ENCODE measurements at regions not wholly inside any gene's neighbourhood (a gene's known extent, or its start where the extent isn't known, plus 50 kb on each side); places are given as distances from the start of the nearest gene placed in this dataset.
"Not testable (repeated sequence)": the region's sequence is repeated elsewhere in the genome, so short reads cannot be mapped to it uniquely, and the experiment has no call there.

- Mint-ChIP-seq H3K36me3 (peaks cover 0 to 10% (median 2%) of the 10 kb centered on the region in 3 donors), H3K9me3 (peaks cover 0 to 29% (median 9%) of the 10 kb centered on the region in 9 donors)
- ATAC-seq, DNase-seq, H3K27ac Mint-ChIP-seq, H3K4me1 Mint-ChIP-seq, POLR2A ChIA-PET, H3K27me3 Mint-ChIP-seq, H3K4me3 Mint-ChIP-seq: not testable (repeated sequence)
Measured at GRCh38 chr6:58008001-58008335, 690.5 kb downstream of the PRIM2 start.

- ATAC-seq, H3K27me3 Mint-ChIP-seq, H3K4me1 Mint-ChIP-seq, H3K9me3 Mint-ChIP-seq, DNase-seq, H3K27ac Mint-ChIP-seq, H3K36me3 Mint-ChIP-seq, H3K4me3 Mint-ChIP-seq, POLR2A ChIA-PET: not testable (repeated sequence)
Measured at GRCh38 chr6:58011954-58012600, 694.6 kb downstream of the PRIM2 start.

GRCh38 chr6:58016614-58017013 is 699.2 kb downstream of the PRIM2 start:
- H3K27me3 Mint-ChIP-seq, H3K4me1 Mint-ChIP-seq, POLR2A ChIA-PET, H3K27ac Mint-ChIP-seq, H3K36me3 Mint-ChIP-seq, ATAC-seq, H3K4me3 Mint-ChIP-seq, DNase-seq, H3K9me3 Mint-ChIP-seq: not testable (repeated sequence)

- ATAC-seq, H3K4me1 Mint-ChIP-seq, H3K36me3 Mint-ChIP-seq, DNase-seq, H3K27ac Mint-ChIP-seq, POLR2A ChIA-PET, H3K9me3 Mint-ChIP-seq, H3K4me3 Mint-ChIP-seq: not testable (repeated sequence)
- peaks cover 0 to 10% (median 0%) of the 10 kb centered on the region in 5 donors for H3K27me3 Mint-ChIP-seq
Measured at GRCh38 chr6:58028188-58028587, 710.8 kb downstream of the PRIM2 start.

- H3K27me3 Mint-ChIP-seq, result peaks cover 2 to 23% (median 5%) of the 10 kb centered on the region in 5 donors
- H3K9me3 Mint-ChIP-seq, DNase-seq, POLR2A ChIA-PET, H3K4me3 Mint-ChIP-seq, H3K36me3 Mint-ChIP-seq, ATAC-seq, H3K27ac Mint-ChIP-seq, H3K4me1 Mint-ChIP-seq: not testable (repeated sequence)
Measured at GRCh38 chr6:58038213-58038612, 720.8 kb downstream of the PRIM2 start.

- H3K4me3 Mint-ChIP-seq, H3K9me3 Mint-ChIP-seq, H3K27ac Mint-ChIP-seq, H3K36me3 Mint-ChIP-seq, DNase-seq, ATAC-seq, POLR2A ChIA-PET, H3K4me1 Mint-ChIP-seq, H3K27me3 Mint-ChIP-seq: not testable (repeated sequence)
Measured at GRCh38 chr6:58046584-58046983, 729.2 kb downstream of the PRIM2 start.

- peaks cover 0 to 15% (median 4%) of the 10 kb centered on the region in 9 donors for H3K9me3 Mint-ChIP-seq
- H3K36me3 Mint-ChIP-seq, POLR2A ChIA-PET, H3K4me3 Mint-ChIP-seq, H3K27ac Mint-ChIP-seq, H3K4me1 Mint-ChIP-seq, H3K27me3 Mint-ChIP-seq, ATAC-seq, DNase-seq: not testable (repeated sequence)
Measured at GRCh38 chr6:58047389-58047788, 730.0 kb downstream of the PRIM2 start.

- DNase-seq, H3K4me3 Mint-ChIP-seq, H3K27ac Mint-ChIP-seq, POLR2A ChIA-PET, H3K4me1 Mint-ChIP-seq, ATAC-seq, H3K36me3 Mint-ChIP-seq: not testable (repeated sequence)
- Mint-ChIP-seq H3K27me3 (peaks cover 0 to 11% (median 0%) of the 10 kb centered on the region in 5 donors), H3K9me3 (peaks cover 0 to 20% (median 5%) of the 10 kb centered on the region in 9 donors)
Measured at GRCh38 chr6:58047865-58048264, 730.4 kb downstream of the PRIM2 start.

- H3K36me3 Mint-ChIP-seq, ATAC-seq, DNase-seq, H3K4me3 Mint-ChIP-seq, POLR2A ChIA-PET, H3K4me1 Mint-ChIP-seq, H3K27ac Mint-ChIP-seq: not testable (repeated sequence)
- H3K27me3 Mint-ChIP-seq, result peaks cover 0 to 12% (median 2%) of the 10 kb centered on the region in 5 donors
- H3K9me3 Mint-ChIP-seq, result peaks cover 0 to 14% (median 5%) of the 10 kb centered on the region in 9 donors
Measured at GRCh38 chr6:58055465-58056176, 738.2 kb downstream of the PRIM2 start.

- H3K27ac Mint-ChIP-seq, DNase-seq, H3K36me3 Mint-ChIP-seq, ATAC-seq, H3K4me3 Mint-ChIP-seq, POLR2A ChIA-PET, H3K9me3 Mint-ChIP-seq, H3K4me1 Mint-ChIP-seq: not testable (repeated sequence)
- H3K27me3 Mint-ChIP-seq, result peaks cover 0 to 12% (median 0%) of the 10 kb centered on the region in 5 donors
Measured at GRCh38 chr6:58059701-58060100, 742.3 kb downstream of the PRIM2 start.

GRCh38 chr6:58063542-58063941 is 746.1 kb downstream of the PRIM2 start:
- H3K4me3 Mint-ChIP-seq, H3K27ac Mint-ChIP-seq, ATAC-seq, H3K27me3 Mint-ChIP-seq, DNase-seq, H3K9me3 Mint-ChIP-seq, H3K4me1 Mint-ChIP-seq, POLR2A ChIA-PET, H3K36me3 Mint-ChIP-seq: not testable (repeated sequence)

- not testable (repeated sequence) for H3K36me3 Mint-ChIP-seq
Measured at GRCh38 chr6:58067867-58068548, 750.6 kb downstream of the PRIM2 start.

GRCh38 chr6:58073263-58073662 is 755.8 kb downstream of the PRIM2 start:
- H3K4me3 Mint-ChIP-seq, result no peak overlapping the region
- H3K27ac Mint-ChIP-seq, result no peak overlapping the region
- POLR2A ChIA-PET, result no interaction called here
- ATAC-seq (no peak), DNase-seq (no peak)
- H3K9me3 Mint-ChIP-seq, result peaks cover 0 to 4% (median 0%) of the 10 kb centered on the region in 9 donors
- no peaks in the 10 kb centered on the region for H3K4me1 Mint-ChIP-seq
- H3K36me3 Mint-ChIP-seq, result no peaks in the 10 kb centered on the region
- no peaks in the 10 kb centered on the region for H3K27me3 Mint-ChIP-seq

More at GRCh38 chr6:58067867-58068548, 750.6 kb downstream of the PRIM2 start:
- H3K27ac Mint-ChIP-seq, H3K9me3 Mint-ChIP-seq, H3K4me1 Mint-ChIP-seq, DNase-seq, POLR2A ChIA-PET, ATAC-seq, H3K4me3 Mint-ChIP-seq, H3K27me3 Mint-ChIP-seq: not testable (repeated sequence)
